ENCODE measurements at regions not wholly inside any gene's neighbourhood (a gene's known extent, or its start where the extent isn't known, plus 50 kb on each side); places are given as distances from the start of the nearest gene placed in this dataset.

DNA sequence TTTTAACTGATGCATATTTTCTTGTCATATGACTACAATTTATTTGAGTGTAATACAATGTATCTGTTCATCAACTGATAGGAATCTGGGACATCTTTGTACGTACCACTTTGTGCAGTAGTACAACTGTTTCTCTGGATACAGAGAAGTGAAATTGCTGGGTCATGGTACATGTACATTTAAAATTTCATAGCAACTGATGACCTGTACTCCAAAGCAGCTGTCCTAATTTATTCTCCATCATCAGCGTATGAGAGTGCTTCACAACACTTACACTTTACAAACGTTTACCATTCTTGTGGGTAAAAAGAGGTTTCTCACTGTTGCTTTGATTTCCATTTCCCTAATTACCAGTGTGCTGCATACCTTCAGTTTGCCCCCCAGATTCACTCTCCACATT, 552.8 kb upstream of the CADM1 start:
- no peak overlapping the region for H3K4me3 ChIP-seq (ENCODE audit: low read length)
- TF ChIP-seq, protein P1, sequence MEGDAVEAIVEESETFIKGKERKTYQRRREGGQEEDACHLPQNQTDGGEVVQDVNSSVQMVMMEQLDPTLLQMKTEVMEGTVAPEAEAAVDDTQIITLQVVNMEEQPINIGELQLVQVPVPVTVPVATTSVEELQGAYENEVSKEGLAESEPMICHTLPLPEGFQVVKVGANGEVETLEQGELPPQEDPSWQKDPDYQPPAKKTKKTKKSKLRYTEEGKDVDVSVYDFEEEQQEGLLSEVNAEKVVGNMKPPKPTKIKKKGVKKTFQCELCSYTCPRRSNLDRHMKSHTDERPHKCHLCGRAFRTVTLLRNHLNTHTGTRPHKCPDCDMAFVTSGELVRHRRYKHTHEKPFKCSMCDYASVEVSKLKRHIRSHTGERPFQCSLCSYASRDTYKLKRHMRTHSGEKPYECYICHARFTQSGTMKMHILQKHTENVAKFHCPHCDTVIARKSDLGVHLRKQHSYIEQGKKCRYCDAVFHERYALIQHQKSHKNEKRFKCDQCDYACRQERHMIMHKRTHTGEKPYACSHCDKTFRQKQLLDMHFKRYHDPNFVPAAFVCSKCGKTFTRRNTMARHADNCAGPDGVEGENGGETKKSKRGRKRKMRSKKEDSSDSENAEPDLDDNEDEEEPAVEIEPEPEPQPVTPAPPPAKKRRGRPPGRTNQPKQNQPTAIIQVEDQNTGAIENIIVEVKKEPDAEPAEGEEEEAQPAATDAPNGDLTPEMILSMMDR (conservative IDR thresholded peaks at IDR 0.05; ENCODE audit: low read depth, low read length): no peak

DNA sequence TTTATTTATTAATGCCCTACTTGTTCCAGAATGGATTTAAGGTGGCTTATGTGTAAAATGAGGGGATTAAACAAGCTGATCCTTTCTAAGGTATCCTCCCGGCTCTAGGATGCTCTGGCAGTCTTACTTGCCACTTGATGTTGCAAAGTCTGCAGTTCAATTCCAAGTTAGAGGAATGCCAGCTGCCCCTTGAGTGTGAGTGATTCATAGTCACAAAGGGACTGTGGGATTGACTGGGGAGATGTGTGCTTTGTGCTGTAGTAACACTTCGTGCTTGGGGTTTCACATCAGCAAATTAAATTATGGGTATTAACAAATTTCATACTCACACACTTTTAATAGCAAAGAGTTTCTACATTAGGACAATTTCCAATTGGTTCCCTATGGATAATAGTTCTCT, 550.8 kb upstream of the CADM1 start:
- no peak for DNase-seq (ENCODE audit: low read depth)
- TF ChIP-seq, protein P1 (conservative IDR thresholded peaks at IDR 0.05; ENCODE audit: low read depth, low read length): no peak

More for the DNA sequence above, 552.8 kb upstream of the CADM1 start:
- DNase-seq (ENCODE audit: low read depth): no peak

DNA sequence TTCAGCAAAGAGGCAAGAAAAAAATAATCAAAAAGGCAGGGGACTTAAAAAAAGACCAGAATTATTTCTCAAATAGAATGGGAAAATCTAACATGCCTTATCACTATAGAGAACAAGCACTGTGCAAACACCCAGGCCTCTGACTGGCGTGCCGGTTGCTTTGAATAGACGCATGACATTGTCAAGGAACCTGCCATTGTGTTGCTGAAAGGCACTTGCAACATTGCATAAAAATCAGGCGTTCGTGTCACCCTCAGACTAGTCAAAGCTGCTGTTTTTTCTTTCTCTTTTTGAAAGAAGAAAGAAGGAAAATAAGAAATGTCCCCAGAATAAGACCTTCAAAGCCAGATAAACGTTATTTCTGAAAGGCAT, 549.3 kb upstream of the CADM1 start:
- H3K4me3 ChIP-seq (ENCODE audit: low read length): no peak overlapping the region
- TF ChIP-seq, protein P1 (conservative IDR thresholded peaks at IDR 0.05; ENCODE audit: low read depth, low read length): no peak
- DNase-seq (ENCODE audit: low read depth): no peak

More for the DNA sequence above, 550.8 kb upstream of the CADM1 start:
- H3K4me3 ChIP-seq (ENCODE audit: low read length): no peak overlapping the region

DNA sequence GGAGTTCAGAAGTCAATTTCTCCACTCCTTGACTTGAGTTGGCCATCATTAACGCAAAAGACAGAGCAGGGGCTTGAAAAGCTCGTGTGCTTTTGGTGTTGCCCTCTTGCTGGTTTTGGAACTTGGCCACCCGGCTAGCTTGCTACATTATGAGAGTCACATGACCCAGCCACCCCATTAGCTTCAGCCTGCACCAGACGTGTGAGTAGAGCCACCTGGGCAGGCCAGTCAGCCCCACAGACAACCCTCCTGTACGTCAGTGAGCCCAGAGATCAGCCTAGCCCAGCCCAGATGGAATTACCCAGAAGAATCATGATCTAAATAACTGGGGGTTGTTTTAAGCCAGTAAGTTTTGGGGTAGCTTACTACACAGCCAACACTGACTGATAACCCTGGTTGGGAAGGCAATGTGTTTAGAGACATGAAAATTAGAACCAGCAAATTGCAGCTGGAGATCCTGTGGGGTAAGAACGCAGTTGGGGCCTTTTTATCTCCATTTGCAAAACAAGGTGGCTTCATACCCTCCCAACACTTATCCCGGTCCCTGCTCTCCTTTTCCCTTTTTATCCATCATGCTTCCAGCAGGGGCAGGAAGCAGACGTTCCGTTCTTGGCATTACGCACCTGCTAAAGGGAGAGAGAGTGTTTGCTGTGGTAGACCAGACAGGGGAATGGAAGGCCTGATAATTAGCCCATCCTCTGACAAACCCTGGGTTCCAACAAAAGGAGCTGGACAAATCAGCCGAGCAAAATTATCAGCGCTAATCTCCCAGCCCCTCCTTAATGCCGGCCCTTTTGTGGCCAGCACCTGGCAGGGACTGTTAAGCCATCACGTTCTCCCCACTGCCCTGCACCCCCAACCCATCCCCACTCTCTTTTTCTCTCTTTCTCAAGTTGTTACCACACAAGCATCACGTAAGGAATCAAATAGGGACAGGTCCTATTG, 548.7 kb upstream of the CADM1 start:
- H3K4me3 ChIP-seq (ENCODE audit: low read length): no peak overlapping the region
- DNase-seq (ENCODE audit: low read depth): no peak
- TF ChIP-seq, protein P1 (conservative IDR thresholded peaks at IDR 0.05; ENCODE audit: low read depth, low read length): no peak

DNA sequence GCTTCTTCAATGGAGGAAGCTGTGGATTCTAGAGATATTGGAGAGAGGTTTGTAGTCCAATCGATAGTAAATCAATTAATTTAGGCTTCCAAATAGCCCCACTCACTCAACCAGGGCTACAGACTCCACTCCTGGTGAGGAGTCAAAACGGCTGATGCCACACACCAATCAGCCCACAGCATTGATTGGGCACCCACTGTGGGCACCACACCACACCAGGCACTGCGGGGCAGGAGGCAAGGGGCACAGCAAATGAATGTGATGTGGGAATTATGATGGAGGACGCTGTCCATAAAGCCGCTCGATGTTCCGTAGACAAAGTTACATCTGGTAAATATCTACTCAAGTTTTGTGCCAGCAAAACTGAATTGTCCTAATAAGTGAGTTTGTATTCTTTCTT, 547.3 kb upstream of the CADM1 start:
- no peak for DNase-seq (ENCODE audit: low read depth)
- H3K4me3 ChIP-seq (ENCODE audit: low read length): no peak overlapping the region
- TF ChIP-seq, protein P1 (conservative IDR thresholded peaks at IDR 0.05; ENCODE audit: low read depth, low read length): no peak

DNA sequence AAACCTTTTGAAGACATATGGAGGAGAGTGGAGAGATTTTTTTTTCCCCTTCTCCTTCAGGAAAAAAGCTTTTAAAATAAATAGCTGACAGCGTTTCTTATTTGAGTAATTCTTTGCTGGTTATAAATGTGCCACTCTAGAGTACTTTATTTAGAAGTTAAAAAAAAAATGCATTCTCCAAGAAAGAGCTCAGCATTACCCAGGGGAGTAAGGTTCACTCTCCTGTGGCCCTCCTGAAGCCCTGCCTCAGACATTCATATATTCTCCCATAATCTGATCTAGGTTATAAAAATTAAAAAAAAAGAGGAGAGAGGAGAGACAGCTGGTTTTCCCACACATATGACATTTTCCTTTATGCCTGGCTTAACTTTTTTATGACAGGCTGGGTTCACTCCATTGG, 545.2 kb upstream of the CADM1 start:
- H3K4me3 ChIP-seq (ENCODE audit: low read length): no peak overlapping the region
- TF ChIP-seq, protein P1 (conservative IDR thresholded peaks at IDR 0.05; ENCODE audit: low read depth, low read length): no peak
- DNase-seq (ENCODE audit: low read depth): no peak

DNA sequence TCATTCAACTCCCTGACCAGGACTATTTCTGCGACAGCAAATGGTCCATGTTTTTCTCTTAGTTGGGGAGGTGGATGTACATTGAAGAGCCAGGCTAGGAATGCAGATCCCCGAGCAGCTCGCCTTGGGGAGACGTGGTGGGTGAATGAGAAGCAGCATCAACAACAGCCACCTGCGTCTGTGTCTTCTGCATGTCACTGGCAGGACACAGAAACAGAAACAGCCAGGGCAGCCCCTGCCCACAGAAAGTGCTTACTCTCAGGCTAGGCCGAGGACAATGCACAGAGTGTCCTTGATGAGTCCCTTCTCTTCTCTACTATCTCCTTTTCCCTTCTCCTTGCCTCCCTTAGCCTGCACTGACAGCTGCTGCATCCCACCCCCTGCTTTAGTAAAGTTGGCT, 541.9 kb upstream of the CADM1 start:
- TF ChIP-seq, protein P1 (conservative IDR thresholded peaks at IDR 0.05; ENCODE audit: low read depth, low read length): no peak
- DNase-seq (ENCODE audit: low read depth): no peak
- no peak overlapping the region for H3K4me3 ChIP-seq (ENCODE audit: low read length)

Measured in retinal pigment epithelial cell (primary cell).